OCI-LY1 (cell line): ENCODE measurements at regions not wholly inside any gene's neighbourhood (a gene's known extent, or its start where the extent isn't known, plus 50 kb on each side); places are given as distances from the start of the nearest gene placed in this dataset.

ENCODE experiments used
- EZH2 ChIP-seq: fragments of 200-600 bp; sonication (generic), shearing (Covaris generic); IDR thresholded peaks from 2 replicates; pipeline ENCODE4 v1.8.0; 2017; ENCODE audit warnings: borderline replicate concordance, mixed run types, mild to moderate bottlenecking, antibody characterized with exemption, low read length, moderate library complexity, mixed read lengths
- TF ChIP-seq, protein P1 (sequence below): fragments of 200-600 bp; sonication (generic), shearing (Covaris generic); IDR thresholded peaks from 2 replicates; pipeline ENCODE4 v1.5.1; 2017; ENCODE audit warnings: mild to moderate bottlenecking, antibody characterized with exemption, low read length, moderate library complexity, mixed read lengths

DNA sequence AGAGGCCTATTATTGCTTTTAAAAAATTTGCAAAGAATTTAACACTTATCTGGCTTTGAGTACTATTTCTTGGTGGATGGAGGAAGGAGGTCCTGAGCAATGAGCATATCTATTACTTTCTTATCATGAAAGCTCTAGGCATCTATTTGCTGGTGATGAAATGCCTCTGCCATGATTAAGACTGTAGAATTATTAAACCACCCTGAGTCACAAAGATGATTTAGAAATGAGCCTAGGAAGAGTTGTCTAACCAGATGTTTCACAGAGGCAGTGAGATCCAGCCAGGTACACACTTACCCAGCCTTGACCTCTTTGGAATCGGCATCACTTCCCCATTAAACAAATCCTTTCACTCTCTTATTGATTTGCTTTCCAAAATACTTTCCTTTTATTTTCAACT lies 304.4 kb upstream of the KIF2A start:
- no peak for TF ChIP-seq EZH2
- TF ChIP-seq, protein P1, sequence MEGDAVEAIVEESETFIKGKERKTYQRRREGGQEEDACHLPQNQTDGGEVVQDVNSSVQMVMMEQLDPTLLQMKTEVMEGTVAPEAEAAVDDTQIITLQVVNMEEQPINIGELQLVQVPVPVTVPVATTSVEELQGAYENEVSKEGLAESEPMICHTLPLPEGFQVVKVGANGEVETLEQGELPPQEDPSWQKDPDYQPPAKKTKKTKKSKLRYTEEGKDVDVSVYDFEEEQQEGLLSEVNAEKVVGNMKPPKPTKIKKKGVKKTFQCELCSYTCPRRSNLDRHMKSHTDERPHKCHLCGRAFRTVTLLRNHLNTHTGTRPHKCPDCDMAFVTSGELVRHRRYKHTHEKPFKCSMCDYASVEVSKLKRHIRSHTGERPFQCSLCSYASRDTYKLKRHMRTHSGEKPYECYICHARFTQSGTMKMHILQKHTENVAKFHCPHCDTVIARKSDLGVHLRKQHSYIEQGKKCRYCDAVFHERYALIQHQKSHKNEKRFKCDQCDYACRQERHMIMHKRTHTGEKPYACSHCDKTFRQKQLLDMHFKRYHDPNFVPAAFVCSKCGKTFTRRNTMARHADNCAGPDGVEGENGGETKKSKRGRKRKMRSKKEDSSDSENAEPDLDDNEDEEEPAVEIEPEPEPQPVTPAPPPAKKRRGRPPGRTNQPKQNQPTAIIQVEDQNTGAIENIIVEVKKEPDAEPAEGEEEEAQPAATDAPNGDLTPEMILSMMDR, result no peak
